ENCODE measurements at regions not wholly inside any gene's neighbourhood (a gene's known extent, or its start where the extent isn't known, plus 50 kb on each side); places are given as distances from the start of the nearest gene placed in this dataset.

- no peaks in the 10 kb centered on the region for H3K9me3 ChIP-seq (ENCODE audit: control insufficient read depth, low read length)
- no peak overlapping the region for H2AK5ac ChIP-seq (ENCODE audit: low read length, severe bottlenecking)
- no peak overlapping the region for H2BK5ac ChIP-seq (ENCODE audit: low read depth, low read length, poor library complexity, severe bottlenecking)
- no peaks in the 10 kb centered on the region for H3K79me1 ChIP-seq (replicated peaks; ENCODE audit: low read length, poor library complexity, severe bottlenecking)
- no peak overlapping the region for H3K18ac ChIP-seq (ENCODE audit: low read depth in 1 of 2, low read length in 2 of 2)
- no peak overlapping the region for H3K23ac ChIP-seq (ENCODE audit: low read length in 2 of 2)
- no peaks in the 10 kb centered on the region for H3K4me1 ChIP-seq (ENCODE audit: control insufficient read depth, insufficient read depth, low read depth, low read length)
- H3K14ac ChIP-seq (ENCODE audit: low read length in 2 of 2): no peak overlapping the region
- no peak overlapping the region for H2BK120ac ChIP-seq (ENCODE audit: low read depth, low read length)
- no peak overlapping the region for H3K4me3 ChIP-seq (ENCODE audit: insufficient read depth in 1 of 2, low read depth in 1 of 2, low read length in 2 of 2)
- no peak overlapping the region for H4K8ac ChIP-seq (ENCODE audit: low read length)
- no peak overlapping the region for H3K9ac ChIP-seq (ENCODE audit: low read length)
- no peak overlapping the region for H3K27ac ChIP-seq (ENCODE audit: low read length, poor library complexity, severe bottlenecking)
- 32% methylated on average over 3 of the region's 3 CpGs for WGBS
- H2BK12ac ChIP-seq (ENCODE audit: low read length in 2 of 2): no peak overlapping the region
- H3K36me3 ChIP-seq (ENCODE audit: control insufficient read depth in 1 of 2, insufficient read depth in 2 of 2, low read depth in 1 of 2, low read length in 2 of 2): no peaks in the 10 kb centered on the region
- no peak overlapping the region for H4K91ac ChIP-seq (ENCODE audit: low read length)
- no peak for DNase-seq
- H3K4me2 ChIP-seq (ENCODE audit: low read length, poor library complexity, severe bottlenecking): no peak overlapping the region
- H2BK15ac ChIP-seq (ENCODE audit: low read depth, poor library complexity, severe bottlenecking): no peak overlapping the region
- H3K4ac ChIP-seq (ENCODE audit: low read depth in 1 of 2, low read length in 2 of 2): no peak overlapping the region
- H3K27me3 ChIP-seq (ENCODE audit: control insufficient read depth in 1 of 2, insufficient read depth in 1 of 2, low read length in 2 of 2): no peaks in the 10 kb centered on the region
- H2AFZ ChIP-seq (ENCODE audit: low read depth, low read length): no peak overlapping the region
Observed at GRCh38 chr22:34198976-34199375, 278.7 kb upstream of the LARGE1 start.

DNA sequence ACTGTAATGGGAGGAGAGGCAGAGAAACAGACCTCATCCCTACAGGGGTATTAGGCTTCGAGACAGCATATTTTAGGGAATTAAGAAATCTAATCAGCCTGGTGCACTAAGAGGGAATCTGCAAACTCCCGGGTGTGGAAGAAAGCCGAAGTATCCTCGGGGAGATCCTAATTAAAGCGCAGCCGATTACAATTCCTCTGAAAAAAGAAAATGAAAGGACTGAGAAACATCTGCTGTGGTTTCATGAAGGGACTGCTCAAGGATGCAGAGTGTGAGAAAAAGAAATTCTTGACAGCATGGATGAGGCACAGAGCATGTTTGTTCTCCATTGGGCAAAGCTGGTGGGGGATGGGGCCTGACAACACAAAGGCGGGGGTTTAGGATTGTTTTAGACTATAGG, 290.0 kb upstream of the LARGE1 start:
- no peak overlapping the region for H3K9ac ChIP-seq (ENCODE audit: low read length)

GRCh38 chr22:34214372-34214771, 294.1 kb upstream of the LARGE1 start:
- H3K4me3 ChIP-seq (ENCODE audit: insufficient read depth in 1 of 2, low read depth in 1 of 2, low read length in 2 of 2): no peak overlapping the region
- no peak for DNase-seq
- H3K4me2 ChIP-seq (ENCODE audit: low read length, poor library complexity, severe bottlenecking): no peak overlapping the region
- no peak overlapping the region for H3K14ac ChIP-seq (ENCODE audit: low read length in 2 of 2)
- no peak overlapping the region for H2BK15ac ChIP-seq (ENCODE audit: low read depth, poor library complexity, severe bottlenecking)
- H2AFZ ChIP-seq (ENCODE audit: low read depth, low read length): no peak overlapping the region
- no peak overlapping the region for H2BK5ac ChIP-seq (ENCODE audit: low read depth, low read length, poor library complexity, severe bottlenecking)
- H3K36me3 ChIP-seq (ENCODE audit: control insufficient read depth in 1 of 2, insufficient read depth in 2 of 2, low read depth in 1 of 2, low read length in 2 of 2): no peaks in the 10 kb centered on the region
- H4K8ac ChIP-seq (ENCODE audit: low read length): no peak overlapping the region
- H3K79me1 ChIP-seq (replicated peaks; ENCODE audit: low read length, poor library complexity, severe bottlenecking): no peaks in the 10 kb centered on the region
- no peaks in the 10 kb centered on the region for H3K27me3 ChIP-seq (ENCODE audit: control insufficient read depth in 1 of 2, insufficient read depth in 1 of 2, low read length in 2 of 2)
- H4K91ac ChIP-seq (ENCODE audit: low read length): no peak overlapping the region
- H2AK5ac ChIP-seq (ENCODE audit: low read length, severe bottlenecking): no peak overlapping the region
- H3K9me3 ChIP-seq (ENCODE audit: control insufficient read depth, low read length): peaks cover 18% of the 10 kb centered on the region
- no peak overlapping the region for H3K4ac ChIP-seq (ENCODE audit: low read depth in 1 of 2, low read length in 2 of 2)
- H3K27ac ChIP-seq (ENCODE audit: low read length, poor library complexity, severe bottlenecking): no peak overlapping the region
- H3K23ac ChIP-seq (ENCODE audit: low read length in 2 of 2): no peak overlapping the region
- no peaks in the 10 kb centered on the region for H3K4me1 ChIP-seq (ENCODE audit: control insufficient read depth, insufficient read depth, low read depth, low read length)
- H2BK12ac ChIP-seq (ENCODE audit: low read length in 2 of 2): no peak overlapping the region
- no peak overlapping the region for H2BK120ac ChIP-seq (ENCODE audit: low read depth, low read length)
- H3K9ac ChIP-seq (ENCODE audit: low read length): no peak overlapping the region
- no peak overlapping the region for H3K18ac ChIP-seq (ENCODE audit: low read depth in 1 of 2, low read length in 2 of 2)

More for the DNA sequence above, 290.0 kb upstream of the LARGE1 start:
- Histone ChIP-seq H3K4me1 (ENCODE audit: control insufficient read depth, insufficient read depth, low read depth, low read length) (no peaks in the 10 kb centered on the region), H3K9me3 (ENCODE audit: control insufficient read depth, low read length) (peaks cover 10% of the 10 kb centered on the region), H4K91ac (ENCODE audit: low read length) (no peak overlapping the region), H2AFZ (ENCODE audit: low read depth, low read length) (no peak overlapping the region), H2BK120ac (ENCODE audit: low read depth, low read length) (no peak overlapping the region), H3K14ac (ENCODE audit: low read length in 2 of 2) (no peak overlapping the region), H2BK15ac (ENCODE audit: low read depth, poor library complexity, severe bottlenecking) (no peak overlapping the region), H3K36me3 (ENCODE audit: control insufficient read depth in 1 of 2, insufficient read depth in 2 of 2, low read depth in 1 of 2, low read length in 2 of 2) (no peaks in the 10 kb centered on the region), H3K18ac (ENCODE audit: low read depth in 1 of 2, low read length in 2 of 2) (no peak overlapping the region), H3K4ac (ENCODE audit: low read depth in 1 of 2, low read length in 2 of 2) (no peak overlapping the region), H3K27me3 (ENCODE audit: control insufficient read depth in 1 of 2, insufficient read depth in 1 of 2, low read length in 2 of 2) (no peaks in the 10 kb centered on the region), H2AK5ac (ENCODE audit: low read length, severe bottlenecking) (no peak overlapping the region), H4K8ac (ENCODE audit: low read length) (no peak overlapping the region), H3K79me1 (replicated peaks; ENCODE audit: low read length, poor library complexity, severe bottlenecking) (no peaks in the 10 kb centered on the region), H2BK5ac (ENCODE audit: low read depth, low read length, poor library complexity, severe bottlenecking) (no peak overlapping the region), H2BK12ac (ENCODE audit: low read length in 2 of 2) (no peak overlapping the region), H3K4me2 (ENCODE audit: low read length, poor library complexity, severe bottlenecking) (no peak overlapping the region), H3K23ac (ENCODE audit: low read length in 2 of 2) (no peak overlapping the region), H3K27ac (ENCODE audit: low read length, poor library complexity, severe bottlenecking) (no peak overlapping the region), H3K4me3 (ENCODE audit: insufficient read depth in 1 of 2, low read depth in 1 of 2, low read length in 2 of 2) (no peak overlapping the region)
- no peak for DNase-seq
- 86% methylated on average over 7 of the region's 7 CpGs for WGBS

DNA sequence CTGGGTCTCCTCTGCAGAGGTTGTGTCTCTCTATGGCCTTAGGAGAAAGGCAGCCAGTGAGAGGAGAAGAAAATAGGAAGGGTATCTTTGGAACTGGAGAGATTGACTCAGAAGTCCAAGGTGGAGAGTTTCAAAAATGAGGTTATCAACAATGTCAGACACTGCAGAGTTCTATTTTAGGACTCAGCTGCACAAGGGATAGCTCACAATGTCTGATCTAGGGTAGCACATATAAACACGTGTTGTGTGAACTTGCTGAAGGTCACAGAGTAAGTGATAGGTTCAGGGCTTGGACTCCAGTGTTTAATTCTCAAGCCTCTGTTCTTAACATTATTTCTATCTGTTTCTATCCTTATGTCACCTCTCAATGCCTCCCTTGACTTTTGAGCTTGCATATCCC, 305.0 kb upstream of the LARGE1 start:
- Histone ChIP-seq H2BK15ac (ENCODE audit: low read depth, poor library complexity, severe bottlenecking) (no peak overlapping the region), H3K23ac (ENCODE audit: low read length in 2 of 2) (no peak overlapping the region), H4K91ac (ENCODE audit: low read length) (no peak overlapping the region), H3K4me1 (ENCODE audit: control insufficient read depth, insufficient read depth, low read depth, low read length) (no peaks in the 10 kb centered on the region), H3K9ac (ENCODE audit: low read length) (no peak overlapping the region), H2AFZ (ENCODE audit: low read depth, low read length) (no peak overlapping the region), H3K9me3 (ENCODE audit: control insufficient read depth, low read length) (peaks cover 3% of the 10 kb centered on the region), H4K8ac (ENCODE audit: low read length) (no peak overlapping the region), H3K27me3 (ENCODE audit: control insufficient read depth in 1 of 2, insufficient read depth in 1 of 2, low read length in 2 of 2) (no peaks in the 10 kb centered on the region), H3K14ac (ENCODE audit: low read length in 2 of 2) (no peak overlapping the region), H3K4me3 (ENCODE audit: insufficient read depth in 1 of 2, low read depth in 1 of 2, low read length in 2 of 2) (no peak overlapping the region), H2BK120ac (ENCODE audit: low read depth, low read length) (no peak overlapping the region), H3K79me1 (replicated peaks; ENCODE audit: low read length, poor library complexity, severe bottlenecking) (no peaks in the 10 kb centered on the region), H3K36me3 (ENCODE audit: control insufficient read depth in 1 of 2, insufficient read depth in 2 of 2, low read depth in 1 of 2, low read length in 2 of 2) (no peaks in the 10 kb centered on the region), H2BK5ac (ENCODE audit: low read depth, low read length, poor library complexity, severe bottlenecking) (no peak overlapping the region), H3K18ac (ENCODE audit: low read depth in 1 of 2, low read length in 2 of 2) (no peak overlapping the region), H2AK5ac (ENCODE audit: low read length, severe bottlenecking) (no peak overlapping the region), H3K4me2 (ENCODE audit: low read length, poor library complexity, severe bottlenecking) (no peak overlapping the region), H3K4ac (ENCODE audit: low read depth in 1 of 2, low read length in 2 of 2) (no peak overlapping the region), H3K27ac (ENCODE audit: low read length, poor library complexity, severe bottlenecking) (no peak overlapping the region), H2BK12ac (ENCODE audit: low read length in 2 of 2) (no peak overlapping the region)
- WGBS: 22% methylated on average over 1 of the region's 1 CpG
- DNase-seq: no peak

Measured in mesenchymal stem cell (in vitro differentiated cells and primary cell).